Endothelial cell of umbilical vein (primary cell): ENCODE measurements at regions not wholly inside any gene's neighbourhood (a gene's known extent, or its start where the extent isn't known, plus 50 kb on each side); places are given as distances from the start of the nearest gene placed in this dataset.

Experiments
- BruUV-seq: library from RNA; stranded (reverse); fragments of 400-500 nt; replicated peaks from 2 replicates; lab custom pipeline; 2021; lab: Mats Ljungman, UMichigan
- CTCF ChIA-PET: fragments of 300-600, 350-600 bp; sonication (Branson Sonifier 250); formaldehyde crosslinking; loops from one replicate; lab custom pipeline; 2021; ENCODE audit warnings: antibody characterized with exemption, inconsistent platforms; lab: Charles Lee
- POLR2A ChIA-PET: fragments of 300-600, 350-600 bp; sonication (Branson Sonifier 250); formaldehyde crosslinking; loops from one replicate; lab custom pipeline; 2021; ENCODE audit warnings: antibody characterized with exemption, inconsistent platforms; lab: Charles Lee
- DNase-seq: peaks from one replicate; pipeline ENCODE4 v3.0.0-alpha.2; 2011; ENCODE audit warnings: low read depth, low spot score
- FAIRE-seq: peaks from 2 replicates; lab custom pipeline; 2011; peaks lifted over from hg19 to GRCh38; lab: Jason Lieb, UNC
- H2AFZ ChIP-seq: 2 replicates; pipeline ENCODE4 v1.6.0; 2012; ENCODE audit warnings: low read depth, low read length, control low read depth, inconsistent platforms
- H3K27ac ChIP-seq: 2 replicates; pipeline ENCODE4 v1.5.1; 2011; ENCODE audit warnings: low read depth, mild to moderate bottlenecking, control low read depth, low read length, moderate library complexity; ENCODE audit not compliant: insufficient read depth
- H3K27me3 ChIP-seq, 2 experiments: 2 replicates each; pipeline versions ENCODE4 v1.6.0 to v1.6.1; 2011; ENCODE audit warnings: low read length in 2 of 2, mixed read lengths in 1 of 2; ENCODE audit not compliant: control insufficient read depth in 2 of 2, insufficient read depth in 2 of 2
- H3K36me3 ChIP-seq, 2 experiments: 2 replicates in 1 of 2; 3 replicates in 1 of 2; pipeline ENCODE4 v1.5.1; 2011; ENCODE audit warnings: low read length in 2 of 2, mild to moderate bottlenecking in 1 of 2, moderate library complexity in 1 of 2; ENCODE audit not compliant: control insufficient read depth in 2 of 2, insufficient read depth in 2 of 2; ENCODE audit errors: extremely low read depth in 1 of 2
- H3K4me1 ChIP-seq: 3 replicates; pipeline ENCODE4 v1.5.1; 2011; ENCODE audit warnings: mild to moderate bottlenecking, low read length; ENCODE audit not compliant: control insufficient read depth, insufficient read depth; ENCODE audit errors: extremely low read depth
- H3K4me2 ChIP-seq: 2 replicates; pipeline ENCODE4 v1.6.1; 2011; ENCODE audit warnings: low read length, control low read depth, mixed read lengths; ENCODE audit not compliant: insufficient read depth
- H3K4me3 ChIP-seq, 3 experiments: fragments of 200-600 bp in 1 of 3; sonication (generic), shearing (Covaris generic) in 1 of 3; replicated peaks in 1 of 3; 2 replicates each; pipeline ENCODE4 v1.5.1; 2011 to 2016; ENCODE audit warnings: control low read depth in 3 of 3, low read length in 3 of 3, mild to moderate bottlenecking in 2 of 3, inconsistent platforms in 1 of 3, low read depth in 1 of 3, moderate library complexity in 1 of 3; ENCODE audit not compliant: insufficient read depth in 1 of 3
- H3K79me2 ChIP-seq: 2 replicates; pipeline ENCODE4 v1.6.0; 2012; ENCODE audit warnings: low read length, inconsistent platforms; ENCODE audit not compliant: control insufficient read depth, insufficient read depth
- H3K9ac ChIP-seq: replicated peaks from 2 replicates; pipeline ENCODE3; 2011; ENCODE audit warnings: low read length, control low read depth; ENCODE audit not compliant: insufficient read depth; ENCODE audit errors: extremely low read depth
- H3K9me1 ChIP-seq: replicated peaks from 3 replicates; pipeline ENCODE4 v1.6.0; 2011; ENCODE audit warnings: mild to moderate bottlenecking, low read length; ENCODE audit not compliant: control insufficient read depth, insufficient read depth; ENCODE audit errors: extremely low read depth
- H3K9me3 ChIP-seq: replicated peaks from 2 replicates; pipeline ENCODE4 v1.5.1; 2012; ENCODE audit warnings: low read length, inconsistent platforms; ENCODE audit not compliant: control insufficient read depth, insufficient read depth
- H4K20me1 ChIP-seq: replicated peaks from 2 replicates; pipeline ENCODE3; 2011; ENCODE audit warnings: mild to moderate bottlenecking, low read length; ENCODE audit not compliant: control insufficient read depth, insufficient read depth; ENCODE audit errors: extremely low read depth
- EZH2 ChIP-seq: IDR thresholded peaks from 2 replicates; pipeline ENCODE4 v1.6.1; 2012; ENCODE audit warnings: borderline replicate concordance, low read depth, mild to moderate bottlenecking, moderate library complexity, low read length, inconsistent platforms; ENCODE audit not compliant: severe bottlenecking
- FOS ChIP-seq: IDR thresholded peaks from 2 replicates; pipeline ENCODE4 v1.6.1; 2011; ENCODE audit warnings: mild to moderate bottlenecking, low read length, moderate library complexity, borderline replicate concordance; ENCODE audit not compliant: insufficient read depth
- GATA2 ChIP-seq: IDR thresholded peaks from 2 replicates; pipeline ENCODE4 v1.7.0; 2011; ENCODE audit warnings: low read depth, mild to moderate bottlenecking, moderate library complexity, mixed read lengths, low read length; ENCODE audit not compliant: insufficient read length, insufficient read depth
- JUN ChIP-seq: IDR thresholded peaks from 2 replicates; pipeline ENCODE4 v1.6.1; 2011; ENCODE audit warnings: borderline replicate concordance, low read depth; ENCODE audit not compliant: insufficient read length, insufficient read depth
- MYC ChIP-seq: IDR thresholded peaks from one replicate; pipeline ENCODE4 v1.6.1; 2011; ENCODE audit warnings: mild to moderate bottlenecking, low read depth, low read length
- POLR2A ChIP-seq: IDR thresholded peaks from 2 replicates; pipeline ENCODE4 v1.6.1; 2012; ENCODE audit warnings: low read depth, mild to moderate bottlenecking, control low read depth, low read length
- POLR2AphosphoS5 ChIP-seq: IDR thresholded peaks from 2 replicates; pipeline ENCODE4 v1.6.1; 2012; ENCODE audit warnings: low read depth, mild to moderate bottlenecking, control low read depth, low read length, moderate library complexity; ENCODE audit not compliant: insufficient read depth
- dilution Hi-C: fragments of 300-500 bp; cut with MboI; formaldehyde crosslinking; loops from one replicate; pipeline ENCODE4 v1.15.0; 2019; ENCODE audit warnings: low sequenced_read_pairs; ENCODE audit not compliant: extremely low pct_ligation_motif_present
- intact Hi-C: fragments of 100-400 bp; cut with micrococcal nuclease; formaldehyde crosslinking; loops from one replicate; pipeline ENCODE4 v1.10.0; 2022
- TF ChIP-seq, protein P1 (sequence below), 2 donors: IDR thresholded peaks; 1 replicate in 1 of 2; 2 replicates in 1 of 2; pipeline ENCODE4 v1.5.1; 2011; ENCODE audit warnings: low read length in 2 of 2, mild to moderate bottlenecking in 2 of 2, moderate library complexity in 2 of 2, control low read depth in 1 of 2, inconsistent platforms in 1 of 2, low read depth in 1 of 2; ENCODE audit not compliant: insufficient read depth in 1 of 2; ENCODE audit errors: extremely low read depth in 1 of 2
- TF ChIP-seq, protein P2 (sequence below): IDR thresholded peaks from 2 replicates; pipeline ENCODE4 v1.6.1; 2011; ENCODE audit not compliant: insufficient read depth, insufficient read length

DNA sequence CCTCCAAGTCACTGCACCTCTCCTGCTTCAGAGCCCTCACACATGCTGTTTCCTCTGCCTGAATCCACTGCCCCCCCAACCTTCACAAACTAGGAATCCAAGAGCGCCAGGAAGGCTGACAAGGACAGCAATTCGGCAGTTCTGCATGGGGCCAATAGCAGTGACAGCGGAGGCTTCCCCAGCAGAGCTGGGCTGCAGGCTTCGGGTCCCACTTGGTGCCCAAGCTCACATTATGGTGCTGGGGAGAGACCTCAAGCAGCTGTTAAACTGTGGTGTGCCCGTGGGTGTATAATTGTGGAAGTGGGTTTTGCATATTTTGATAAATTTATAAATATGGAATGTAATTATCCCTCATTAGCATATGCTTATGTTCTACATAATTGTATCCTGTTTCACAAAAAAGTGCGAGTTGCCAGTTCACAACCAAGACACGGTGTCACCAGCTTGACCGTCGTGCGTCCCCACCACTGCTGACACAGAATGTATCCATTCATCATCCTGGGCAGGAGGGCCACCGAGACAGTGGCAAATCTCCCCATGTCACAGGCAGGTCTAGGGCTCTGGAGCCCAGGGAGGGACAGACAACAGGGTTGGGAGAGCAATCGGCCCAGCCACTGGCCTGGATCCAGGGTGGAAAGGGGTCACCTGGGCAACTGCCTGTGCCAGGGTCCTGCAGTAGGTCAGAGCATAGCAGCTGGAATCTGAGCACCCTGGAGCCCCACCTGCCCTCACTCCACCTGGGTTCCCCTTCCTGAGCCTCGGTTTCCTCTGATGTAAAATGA, 81.6 kb downstream of the MATN1 start:
- Histone ChIP-seq H3K9ac (no peak overlapping the region), H3K4me1 (no peaks in the 10 kb centered on the region), H3K27ac (no peak overlapping the region), H4K20me1 (no peaks in the 10 kb centered on the region), H3K9me1 (no peaks in the 10 kb centered on the region), H3K36me3 (no peaks in the 10 kb centered on the region), H3K4me2 (no peak overlapping the region), H3K79me2 (no peaks in the 10 kb centered on the region), H3K4me3 (no peak overlapping the region), H2AFZ (no peak overlapping the region), H3K9me3 (no peaks in the 10 kb centered on the region), H3K27me3 (no peaks in the 10 kb centered on the region)
- TF ChIP-seq FOS (no peak), EZH2 (no peak), POLR2AphosphoS5 (no peak), JUN (no peak), GATA2 (no peak), MYC (no peak), POLR2A (no peak)
- TF ChIP-seq, protein P1, sequence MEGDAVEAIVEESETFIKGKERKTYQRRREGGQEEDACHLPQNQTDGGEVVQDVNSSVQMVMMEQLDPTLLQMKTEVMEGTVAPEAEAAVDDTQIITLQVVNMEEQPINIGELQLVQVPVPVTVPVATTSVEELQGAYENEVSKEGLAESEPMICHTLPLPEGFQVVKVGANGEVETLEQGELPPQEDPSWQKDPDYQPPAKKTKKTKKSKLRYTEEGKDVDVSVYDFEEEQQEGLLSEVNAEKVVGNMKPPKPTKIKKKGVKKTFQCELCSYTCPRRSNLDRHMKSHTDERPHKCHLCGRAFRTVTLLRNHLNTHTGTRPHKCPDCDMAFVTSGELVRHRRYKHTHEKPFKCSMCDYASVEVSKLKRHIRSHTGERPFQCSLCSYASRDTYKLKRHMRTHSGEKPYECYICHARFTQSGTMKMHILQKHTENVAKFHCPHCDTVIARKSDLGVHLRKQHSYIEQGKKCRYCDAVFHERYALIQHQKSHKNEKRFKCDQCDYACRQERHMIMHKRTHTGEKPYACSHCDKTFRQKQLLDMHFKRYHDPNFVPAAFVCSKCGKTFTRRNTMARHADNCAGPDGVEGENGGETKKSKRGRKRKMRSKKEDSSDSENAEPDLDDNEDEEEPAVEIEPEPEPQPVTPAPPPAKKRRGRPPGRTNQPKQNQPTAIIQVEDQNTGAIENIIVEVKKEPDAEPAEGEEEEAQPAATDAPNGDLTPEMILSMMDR (IDR thresholded peaks at IDR 0.05; ENCODE audit: extremely low read depth in 1 of 2, insufficient read depth in 1 of 2, low read depth in 1 of 2, low read length in 2 of 2) = no peak
- TF ChIP-seq, protein P2, sequence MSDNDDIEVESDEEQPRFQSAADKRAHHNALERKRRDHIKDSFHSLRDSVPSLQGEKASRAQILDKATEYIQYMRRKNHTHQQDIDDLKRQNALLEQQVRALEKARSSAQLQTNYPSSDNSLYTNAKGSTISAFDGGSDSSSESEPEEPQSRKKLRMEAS = no peak
- ChIA-PET CTCF (no interaction called here), POLR2A (no interaction called here)
- dilution Hi-C loops (no loop called here), intact Hi-C loops (no loop called here)
- no TSS peak for BruUV-seq
- FAIRE-seq (no peak), DNase-seq (no peak)
